ENCODE measurements at regions not wholly inside any gene's neighbourhood (a gene's known extent, or its start where the extent isn't known, plus 50 kb on each side); places are given as distances from the start of the nearest gene placed in this dataset.

GRCh38 chr12:34297126-34297789 lies 275.0 kb downstream of the ALG10 start:
- TF ChIP-seq CTCF (IDR thresholded peaks at IDR 0.05) (no peak), POLR2A (IDR thresholded peaks at IDR 0.05) (no peak)
